NCI-H1092 treated with DMSO at 0.1 percent for 48 hours (cell line): ENCODE measurements at regions not wholly inside any gene's neighbourhood (a gene's known extent, or its start where the extent isn't known, plus 50 kb on each side); places are given as distances from the start of the nearest gene placed in this dataset.
A peak's percentile ranks its signal among the peaks of the same experiment; 100 is the strongest.

ENCODE experiments used
- DNase-seq: peaks from one replicate; lab custom pipeline; 2025; lab: John Stamatoyannopoulos, UW

DNA sequence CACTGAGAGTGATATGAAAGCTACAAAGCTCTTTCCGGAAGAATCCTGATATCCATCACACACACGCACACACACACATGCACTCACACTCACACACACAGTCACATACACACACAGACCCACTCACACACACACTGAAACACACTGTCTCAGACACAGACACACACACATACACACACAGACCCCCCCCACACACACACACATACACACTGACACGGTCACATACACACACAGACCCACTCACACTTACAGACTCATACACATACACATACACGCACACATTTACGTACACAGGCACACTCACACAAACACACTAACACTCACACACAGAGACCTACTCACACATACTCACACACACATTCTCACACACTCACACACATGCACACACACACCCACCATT, 58.6 kb downstream of the LIG4 start:
- no peak for DNase-seq

DNA sequence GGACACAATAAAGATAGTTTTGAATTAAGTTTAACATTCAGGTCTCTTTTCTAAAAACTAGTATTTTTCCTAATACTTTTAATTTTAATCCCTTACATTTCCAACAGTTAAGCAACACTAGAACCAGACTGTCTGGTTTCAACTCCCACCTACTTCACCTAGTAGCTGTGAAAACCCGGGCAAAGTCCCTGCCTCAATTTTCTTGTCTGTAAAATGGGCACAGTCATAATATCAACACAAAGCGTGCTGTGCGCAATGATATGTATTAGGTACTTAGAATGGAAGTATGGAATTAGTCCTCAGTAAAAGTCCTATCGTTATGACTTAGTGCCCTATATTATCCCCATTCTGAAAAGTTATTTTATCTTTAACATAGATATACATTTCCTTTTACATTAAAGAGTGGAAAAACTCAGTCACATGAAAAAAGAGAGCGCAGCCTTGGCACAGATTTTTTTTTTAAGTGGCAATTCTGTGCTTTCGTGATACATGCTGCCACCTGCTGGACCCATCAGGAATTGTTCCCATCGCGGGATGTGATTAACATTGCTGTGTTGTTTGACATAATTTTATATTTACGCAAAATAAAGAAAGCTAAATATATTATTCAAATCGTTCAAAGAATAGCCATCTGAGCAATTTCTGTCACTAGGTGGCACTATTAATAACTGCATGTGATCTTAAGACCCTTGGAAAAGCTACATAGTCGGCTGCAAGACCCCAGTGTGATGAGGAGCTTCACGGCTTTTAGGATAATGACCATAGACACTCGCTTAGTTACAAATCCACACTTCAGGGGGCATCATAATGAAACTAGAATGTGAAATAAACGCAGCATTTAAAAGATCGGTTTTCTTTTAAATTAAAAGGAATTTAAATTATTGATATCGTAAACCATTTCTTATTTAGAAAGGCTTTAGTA, 59.9 kb downstream of the LIG4 start:
- peak; percentile 73 for DNase-seq

DNA sequence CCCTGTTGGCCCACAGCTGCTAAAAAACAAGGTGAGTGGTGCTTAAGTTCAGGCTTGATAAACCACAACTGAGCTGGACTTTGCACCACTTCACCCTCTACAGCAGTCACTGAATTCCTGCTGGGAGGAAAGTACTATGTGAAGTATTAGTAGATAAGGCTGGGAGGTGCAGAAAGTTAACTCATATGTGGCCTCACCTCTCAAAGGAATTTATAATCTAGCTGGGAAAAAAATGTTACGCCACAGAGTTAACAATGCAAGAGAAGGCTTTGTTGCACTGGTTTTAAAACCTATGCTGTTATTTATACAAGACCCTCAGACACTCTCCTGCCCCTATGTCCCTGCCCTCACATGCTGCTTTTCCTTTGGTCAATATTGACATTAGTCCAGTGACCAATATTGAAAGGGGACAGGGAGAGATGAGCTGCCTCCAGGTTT, 60.9 kb downstream of the LIG4 start:
- DNase-seq: no peak

DNA sequence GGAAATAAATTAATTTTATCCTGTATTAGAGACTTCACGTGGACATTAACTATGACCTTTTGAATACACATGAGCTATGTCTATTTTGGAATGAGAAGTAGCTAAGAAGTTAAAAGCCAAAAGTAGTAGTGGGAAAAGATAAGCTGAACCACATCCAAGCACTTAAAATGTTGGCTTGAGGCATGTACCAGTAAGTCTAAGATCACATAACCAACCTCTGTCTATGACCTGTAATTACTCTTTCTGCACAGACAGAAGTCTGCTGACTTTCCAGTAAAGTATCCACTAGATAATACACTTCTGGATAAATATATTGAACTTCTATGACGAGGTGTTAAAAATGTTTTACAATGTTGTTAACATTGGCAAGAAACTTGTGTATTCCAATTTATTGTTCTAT, 68.7 kb downstream of the LIG4 start:
- no peak for DNase-seq

DNA sequence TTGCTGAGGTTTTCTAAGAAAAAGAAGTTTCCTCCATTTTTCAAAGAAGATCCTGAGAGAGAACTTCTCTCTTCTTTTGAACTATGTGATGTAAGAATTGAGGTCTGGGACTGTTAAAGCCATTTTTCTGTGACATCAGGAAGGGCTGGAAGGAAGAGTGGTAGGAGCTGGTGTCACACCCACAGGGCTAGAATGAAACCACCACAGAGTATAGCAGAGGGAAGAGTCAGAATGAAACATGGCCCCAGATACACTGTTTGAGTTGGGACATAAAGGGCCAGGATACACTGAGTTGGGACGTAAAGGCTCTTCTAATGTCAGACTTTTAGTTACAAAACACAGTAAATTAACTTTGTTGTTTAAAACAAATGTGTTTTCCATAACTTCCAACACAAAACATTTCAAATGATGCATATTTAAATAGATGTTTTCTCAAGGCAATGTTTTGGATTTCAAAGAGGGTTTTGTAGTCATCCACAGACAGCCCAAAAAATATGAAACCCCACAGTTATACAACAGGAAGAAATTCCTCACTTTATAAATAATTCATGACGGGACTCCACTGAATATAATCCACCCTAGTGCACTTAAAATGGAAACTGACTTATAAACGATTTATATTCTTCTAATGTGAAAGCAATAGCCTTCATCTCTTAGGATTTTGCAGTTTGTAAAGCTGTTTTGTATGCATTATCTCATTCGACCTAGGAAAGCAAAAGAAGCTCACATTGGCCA, 72.5 kb downstream of the LIG4 start:
- DNase-seq: no peak

DNA sequence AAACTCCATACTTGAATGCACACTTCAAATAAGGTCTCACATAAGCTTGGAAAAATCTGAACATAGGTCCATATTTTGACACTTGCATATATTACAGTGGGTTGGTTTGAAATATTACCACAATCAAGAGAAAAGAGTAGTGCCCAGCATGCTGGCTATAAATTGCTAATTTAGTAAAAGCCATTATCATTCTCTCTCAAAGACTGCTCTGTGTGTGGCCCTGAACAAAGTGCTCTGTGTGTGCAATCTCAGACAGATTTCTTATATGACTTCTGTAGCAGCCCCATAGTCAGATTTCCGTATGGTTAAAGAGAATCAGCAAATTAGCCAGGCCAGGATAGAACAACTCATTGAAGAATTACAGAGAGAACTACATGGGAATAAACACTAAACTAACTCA, 78.2 kb downstream of the LIG4 start:
- no peak for DNase-seq

DNA sequence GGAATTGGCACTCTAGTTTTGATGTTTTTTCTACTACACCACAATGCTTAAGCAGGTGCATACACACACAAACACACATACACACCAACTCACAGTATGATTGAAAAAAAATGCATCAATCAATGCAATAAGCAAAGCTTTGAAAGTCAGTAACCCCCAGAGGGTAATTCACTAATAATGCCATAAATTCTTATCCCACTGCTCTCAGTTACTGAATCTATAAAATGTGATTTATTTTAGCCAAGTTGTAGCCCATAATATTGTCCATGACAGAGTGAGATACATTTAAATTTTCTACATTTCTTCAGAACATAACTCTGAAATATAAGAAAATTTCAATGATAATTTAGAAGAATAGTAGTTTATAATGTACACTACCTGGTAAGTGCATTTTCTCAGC, 87.9 kb downstream of the LIG4 start:
- DNase-seq: no peak

DNA sequence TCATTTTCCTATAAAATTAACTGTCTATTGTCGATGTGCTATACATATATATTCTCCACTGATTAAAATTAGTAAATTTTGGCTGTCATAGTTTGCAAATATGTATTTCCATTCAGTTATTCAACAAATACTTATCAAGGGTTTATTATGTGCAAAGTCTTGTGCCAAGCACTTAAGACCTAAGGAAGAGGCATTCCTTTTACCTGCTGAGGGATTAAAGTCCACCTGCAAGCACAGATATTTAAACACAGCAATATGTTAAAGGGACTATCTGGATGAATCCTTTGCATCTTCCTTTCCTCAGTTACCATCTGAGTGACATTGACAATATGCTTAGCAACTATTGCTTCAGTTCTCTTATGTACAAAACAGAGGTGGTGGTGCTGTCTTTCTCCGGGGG, 89.3 kb downstream of the LIG4 start:
- DNase-seq: no peak

DNA sequence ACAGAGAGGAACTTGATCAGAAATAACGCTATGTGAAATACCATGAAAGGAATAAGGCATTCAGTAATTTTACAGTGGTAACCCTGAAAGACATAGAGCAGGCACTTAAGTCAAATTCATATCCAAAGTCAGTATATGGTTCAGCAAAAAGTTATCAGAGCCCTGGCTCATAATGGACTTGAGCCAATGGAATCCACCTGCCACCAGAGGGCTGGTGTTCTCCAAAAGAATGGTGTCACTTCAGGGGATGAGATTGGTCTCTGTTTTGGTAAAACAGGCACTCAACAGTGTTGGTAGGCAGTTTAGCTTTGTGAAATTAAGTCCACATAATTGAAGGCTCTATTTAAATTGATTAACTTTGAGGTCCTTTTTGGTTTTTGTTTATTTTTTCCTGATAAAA, 93.9 kb downstream of the LIG4 start:
- DNase-seq: no peak

DNA sequence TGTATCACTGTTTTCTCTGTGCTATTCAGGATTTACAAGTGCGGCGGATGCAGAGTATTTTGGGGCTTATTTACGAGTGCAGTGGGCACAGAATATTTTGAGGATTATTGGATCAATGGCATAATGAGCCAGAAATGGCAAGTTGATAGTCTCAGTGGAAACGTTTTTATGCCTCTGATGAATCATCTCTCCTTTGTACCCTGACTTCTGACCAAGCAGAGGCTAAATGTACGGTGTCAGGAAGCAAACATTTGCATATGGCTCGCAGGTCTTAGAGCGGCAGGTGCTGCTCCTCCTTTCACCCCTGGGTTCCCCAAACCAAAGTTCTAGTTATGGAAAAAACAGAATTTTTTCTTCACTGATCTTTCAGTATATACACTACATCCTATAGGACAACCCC, 94.5 kb downstream of the LIG4 start:
- DNase-seq: no peak

DNA sequence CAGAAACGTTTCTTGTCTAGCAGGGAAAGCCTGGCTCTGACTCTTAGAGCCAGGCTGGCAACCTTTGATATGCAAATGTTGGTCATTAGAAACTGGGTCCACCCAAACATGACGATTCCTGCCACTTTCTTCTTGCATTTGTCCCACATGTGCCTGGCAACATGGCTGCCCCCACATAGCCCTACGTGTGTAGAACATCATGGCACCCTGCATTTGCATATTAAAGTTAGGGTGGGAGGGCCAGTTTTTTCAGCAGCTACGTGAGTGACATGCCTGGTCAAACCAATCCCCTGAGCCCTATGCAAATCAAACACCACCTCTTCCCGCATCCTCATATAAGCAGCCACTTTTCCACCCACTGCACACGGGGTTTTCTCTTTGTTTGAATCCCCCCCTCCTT, 95.0 kb downstream of the LIG4 start:
- no peak for DNase-seq

DNA sequence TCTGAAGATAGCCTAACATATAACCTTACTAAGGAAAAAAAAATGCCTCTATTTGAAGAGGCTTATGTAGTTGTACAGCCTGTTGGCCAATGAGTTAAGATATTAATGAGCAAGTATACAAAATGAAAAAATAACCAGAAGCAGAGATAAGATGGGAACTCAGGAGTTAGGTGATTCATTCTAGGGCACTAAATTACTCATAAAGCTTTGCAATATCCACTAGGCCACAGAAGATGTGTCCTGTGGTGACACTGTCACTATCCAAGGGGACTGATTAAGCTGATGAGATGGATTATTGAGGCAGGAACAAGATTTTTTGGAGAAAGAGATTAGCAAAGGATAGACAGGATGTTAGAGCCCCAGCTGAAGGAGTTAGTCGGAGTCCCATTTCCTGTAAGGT, 99.6 kb downstream of the LIG4 start:
- no peak for DNase-seq

DNA sequence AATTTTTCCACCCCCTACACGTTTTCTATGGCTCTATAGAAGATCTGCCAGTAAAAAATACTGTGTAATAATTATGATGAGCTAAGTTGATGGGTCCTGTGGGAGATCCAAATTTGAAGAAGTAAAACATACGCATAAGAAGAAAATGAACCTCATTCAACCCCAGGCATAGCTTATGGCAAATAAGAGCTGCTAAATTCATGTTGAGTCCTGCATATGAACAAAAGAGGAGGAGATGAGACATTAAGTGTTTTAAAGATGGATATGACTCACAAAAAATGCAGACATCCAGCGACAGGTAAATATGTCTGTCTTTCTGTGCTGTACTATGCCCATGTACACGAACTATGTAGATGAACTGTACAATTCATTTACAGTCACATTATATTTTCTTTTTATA, 101.9 kb downstream of the LIG4 start:
- no peak for DNase-seq

DNA sequence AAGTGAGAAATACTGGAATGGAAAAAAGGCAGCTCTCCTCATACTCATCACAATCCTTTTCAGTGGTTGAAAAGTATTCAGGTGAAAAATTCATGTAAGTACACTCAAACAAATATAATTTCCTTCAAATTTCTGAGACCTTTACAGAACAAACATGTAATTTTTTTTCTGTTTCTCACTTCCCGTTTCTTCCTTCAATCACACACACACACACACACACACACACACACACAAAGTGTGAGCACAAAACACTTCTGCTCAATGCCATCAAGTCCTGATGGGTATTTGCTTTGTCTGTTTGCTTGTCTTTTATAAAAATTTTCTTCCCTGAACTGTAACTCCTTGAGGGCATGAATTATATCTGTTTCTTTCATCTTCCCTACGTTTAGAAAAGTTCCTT, 110.6 kb downstream of the LIG4 start:
- no peak for DNase-seq

DNA sequence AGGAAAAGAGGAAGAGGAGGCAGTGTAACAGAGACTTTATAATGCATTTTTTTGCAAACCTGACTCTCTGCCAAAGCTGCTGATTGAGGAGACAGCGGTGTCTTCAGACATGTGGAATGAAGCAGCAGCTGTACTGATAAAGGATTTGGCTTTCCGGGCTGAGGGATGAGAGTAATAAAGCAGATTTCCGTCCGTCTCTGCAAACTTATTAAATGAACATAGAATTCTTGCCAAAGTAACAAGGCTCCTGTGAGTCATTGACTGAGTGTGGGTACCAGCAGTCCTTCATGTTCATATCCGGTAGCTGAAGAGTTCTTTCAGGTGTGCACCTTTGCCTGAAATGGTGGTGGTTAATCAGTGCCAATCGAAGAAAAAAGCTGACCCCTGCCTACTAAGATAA, 112.6 kb downstream of the LIG4 start:
- no peak for DNase-seq

DNA sequence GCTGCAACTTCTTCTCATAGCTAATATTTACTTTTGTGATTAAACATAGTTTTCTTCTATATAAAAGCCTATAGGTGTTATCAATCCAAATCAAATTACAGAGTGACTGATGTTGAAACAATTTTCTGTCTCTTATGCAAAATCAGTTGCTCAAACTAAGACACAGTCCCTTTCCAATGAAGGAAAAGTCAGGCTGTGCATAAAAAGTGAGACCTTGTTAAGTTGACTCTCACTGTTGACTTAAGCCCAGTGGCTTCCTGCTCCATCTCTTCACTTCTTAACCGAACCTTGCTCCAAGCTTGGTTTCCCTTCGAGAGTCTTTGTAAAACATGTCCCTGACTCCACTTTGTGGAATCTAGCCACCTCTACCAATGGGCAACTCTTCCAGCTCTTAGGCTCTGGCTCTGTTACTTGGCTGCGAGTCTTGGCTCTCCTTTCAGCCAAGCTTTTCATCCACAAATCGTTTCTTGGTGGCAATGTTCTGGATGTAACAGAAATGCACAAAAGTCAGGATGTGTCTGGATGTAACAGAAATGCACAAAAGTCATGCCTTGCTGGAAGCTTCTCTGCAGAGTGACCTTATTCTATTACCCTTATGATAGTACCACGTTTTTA, 118.9 kb downstream of the LIG4 start:
- no peak for DNase-seq

DNA sequence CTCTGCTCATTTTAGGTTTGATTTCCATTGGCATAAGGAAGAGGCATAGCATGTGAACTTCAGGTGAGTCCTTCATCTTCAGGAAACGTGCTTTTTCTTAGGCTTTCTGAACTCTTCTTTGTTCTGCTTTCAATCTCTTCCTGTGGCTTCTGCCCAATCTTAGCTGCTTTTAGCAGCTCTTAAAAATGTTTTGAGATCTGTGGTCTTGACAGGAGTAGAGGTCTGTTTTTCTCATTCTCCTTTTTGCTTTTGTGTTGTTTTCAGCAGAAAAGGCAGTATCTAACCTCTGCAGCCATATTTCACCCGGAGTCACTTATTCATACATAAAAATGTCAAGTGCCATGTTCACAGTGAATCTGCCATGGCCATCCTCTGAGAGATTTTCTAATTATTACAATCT, 120.3 kb downstream of the LIG4 start:
- DNase-seq: no peak

DNA sequence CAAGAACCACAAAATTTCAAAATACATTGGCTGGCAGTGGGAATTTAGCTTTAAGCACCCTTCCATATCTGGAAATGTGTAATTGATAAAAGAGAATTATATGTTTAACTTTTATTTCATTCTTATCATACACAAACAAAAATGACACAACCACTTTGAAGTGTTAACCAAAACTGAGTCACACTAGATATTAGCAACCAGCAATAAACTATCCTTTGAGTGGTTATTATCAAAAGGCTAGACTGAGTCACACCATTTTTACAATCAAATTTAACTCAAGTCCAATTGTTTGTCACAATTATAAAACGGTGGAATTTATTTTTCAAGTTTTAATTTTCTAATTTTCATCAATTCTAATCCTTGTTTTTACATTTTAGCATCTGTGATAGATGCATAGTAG, 121.7 kb downstream of the LIG4 start:
- DNase-seq: no peak

DNA sequence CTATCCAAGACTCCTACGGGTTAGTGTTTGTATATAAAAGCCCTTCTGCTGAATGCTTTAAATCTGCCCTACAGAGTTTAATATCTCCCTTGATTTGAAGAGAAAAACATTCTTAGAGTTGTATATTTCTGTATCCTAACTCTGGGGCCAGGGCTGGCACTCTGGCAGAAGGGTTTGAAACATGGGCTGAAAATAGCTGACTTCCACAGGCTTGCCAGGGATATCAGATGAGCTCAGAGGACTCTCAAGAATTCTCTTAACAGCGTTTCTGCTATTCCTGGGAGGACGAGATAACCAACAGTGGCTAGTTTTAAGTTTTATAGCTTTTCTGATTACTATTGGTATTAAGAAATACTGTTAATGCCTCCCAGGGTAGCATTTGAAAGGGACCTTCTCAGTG, 127.5 kb downstream of the LIG4 start:
- DNase-seq: no peak

DNA sequence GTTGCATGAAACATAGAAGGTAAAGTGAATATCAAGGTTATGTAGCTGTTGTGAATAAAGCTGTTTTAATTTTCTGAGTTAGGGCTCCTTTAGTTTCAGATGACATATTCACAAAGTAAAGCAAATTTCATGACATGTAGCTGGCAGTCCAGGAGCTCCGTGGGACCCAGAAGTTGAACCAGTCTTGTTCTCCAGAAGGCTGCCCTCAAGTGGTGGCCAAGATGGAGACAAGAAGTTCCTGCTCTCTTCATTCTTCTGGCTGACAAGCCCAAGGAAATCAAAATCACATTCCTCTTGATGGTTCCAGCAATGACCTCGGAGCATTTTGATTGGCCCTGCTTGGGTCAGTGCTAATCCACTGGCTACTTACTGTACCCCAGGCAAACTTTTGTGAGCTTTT, 128.7 kb downstream of the LIG4 start:
- no peak for DNase-seq

DNA sequence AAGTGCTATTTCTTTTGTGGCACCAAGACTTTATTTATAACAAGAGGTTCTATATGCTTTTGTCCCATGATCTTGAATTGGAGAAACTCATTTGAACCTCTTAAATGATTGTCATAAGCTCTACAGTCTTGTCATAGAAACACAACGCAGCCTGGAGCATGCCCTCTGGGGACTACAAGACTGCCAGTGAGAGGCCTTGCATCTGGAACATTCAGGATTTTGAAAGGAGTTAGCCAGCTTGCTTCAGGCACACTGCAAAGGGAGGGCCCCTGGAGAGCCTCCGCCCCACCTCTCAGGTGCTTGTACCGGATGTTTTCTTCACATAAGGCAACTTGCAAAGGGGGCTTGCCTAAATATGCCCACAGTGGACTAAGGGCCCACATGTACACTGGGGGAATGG, 130.5 kb downstream of the LIG4 start:
- DNase-seq: no peak

DNA sequence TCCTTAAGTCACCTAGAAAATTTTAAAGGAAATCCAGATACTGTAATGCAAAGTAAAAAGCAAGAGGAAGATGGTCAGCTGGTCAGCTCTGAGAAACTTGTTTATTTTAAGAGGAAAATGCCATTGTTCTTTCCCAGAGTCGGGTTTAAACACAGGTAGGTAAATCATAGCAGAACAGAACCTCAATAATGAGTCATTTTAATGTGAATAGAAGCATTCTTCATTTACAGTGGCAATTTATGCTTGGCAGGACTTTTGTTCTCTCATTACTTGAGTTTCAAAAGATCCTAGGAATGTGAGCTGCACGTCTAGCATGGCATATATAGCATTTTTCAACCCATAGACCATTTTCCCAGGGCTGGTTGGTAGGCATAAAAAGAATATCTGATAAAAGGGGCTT, 132.3 kb downstream of the LIG4 start:
- DNase-seq: no peak

DNA sequence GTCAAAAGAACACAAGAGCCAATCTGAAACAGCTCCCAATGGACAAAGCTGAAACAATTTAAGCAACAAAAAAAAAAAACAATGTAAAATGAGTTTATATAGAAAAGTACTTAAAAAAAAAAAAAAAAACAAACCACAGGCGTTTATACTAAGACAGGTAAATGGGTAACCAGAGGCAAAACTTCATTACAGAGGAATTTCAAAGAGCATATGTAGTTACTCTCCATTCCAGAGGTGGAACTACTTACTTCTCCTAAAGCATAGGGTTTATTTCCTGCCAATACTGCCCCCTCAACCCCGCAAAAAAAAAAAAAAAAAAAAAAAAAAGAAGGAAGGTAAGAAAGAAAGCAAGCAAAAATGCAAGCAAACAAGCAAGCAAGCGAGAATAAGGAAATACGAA, 132.9 kb downstream of the LIG4 start:
- DNase-seq: no peak
